H1 (cell line): ENCODE measurements at regions not wholly inside any gene's neighbourhood (a gene's known extent, or its start where the extent isn't known, plus 50 kb on each side); places are given as distances from the start of the nearest gene placed in this dataset.

Experiments used
- CTCF ChIA-PET: fragments of 300-600 bp; sonication (Branson Sonifier 250); formaldehyde crosslinking; loops from one replicate; lab custom pipeline; 2021; ENCODE audit not compliant: partially characterized antibody; lab: Charles Lee
- POLR2A ChIA-PET: fragments of 300-600 bp; sonication (Branson Sonifier 250); formaldehyde crosslinking; loops from one replicate; lab custom pipeline; 2021; ENCODE audit warnings: inconsistent platforms; ENCODE audit not compliant: partially characterized antibody; lab: Charles Lee
- DNase-seq, 2 experiments: peaks; one replicate each; pipeline versions ENCODE4 v3.0.0 to v3.0.0-alpha.2; 2010 to 2022; ENCODE audit warnings: low spot score in 2 of 2, low read depth in 1 of 2, mixed read lengths in 1 of 2
- FAIRE-seq: peaks from 2 replicates; lab custom pipeline; 2011; peaks lifted over from hg19 to GRCh38; lab: Jason Lieb, UNC
- H2AFZ ChIP-seq: 2 replicates; pipeline ENCODE4 v1.8.1; 2012; ENCODE audit warnings: low read length, inconsistent platforms
- H2AK5ac ChIP-seq: 2 replicates; pipeline ENCODE4 v1.6.1; 2013; ENCODE audit warnings: low read depth, low read length
- H2BK120ac ChIP-seq: replicated peaks from 2 replicates; pipeline ENCODE3; 2013; ENCODE audit warnings: low read depth, low read length, inconsistent platforms
- H2BK12ac ChIP-seq: 2 replicates; pipeline ENCODE4 v1.6.1; 2013; ENCODE audit warnings: low read depth, low read length
- H2BK15ac ChIP-seq: 2 replicates; pipeline ENCODE4 v1.6.1; 2013; ENCODE audit warnings: low read length
- H2BK20ac ChIP-seq: 2 replicates; pipeline ENCODE4 v1.6.1; 2013; ENCODE audit warnings: low read length
- H2BK5ac ChIP-seq: 2 replicates; pipeline ENCODE4 v1.6.1; 2013; ENCODE audit warnings: low read depth, low read length
- H3K14ac ChIP-seq: 2 replicates; pipeline ENCODE4 v1.6.1; 2013; ENCODE audit warnings: inconsistent platforms; ENCODE audit not compliant: insufficient read length
- H3K18ac ChIP-seq: 2 replicates; pipeline ENCODE4 v1.6.1; 2013; ENCODE audit warnings: low read length; ENCODE audit errors: extremely low read depth
- H3K23ac ChIP-seq: 2 replicates; pipeline ENCODE4 v1.6.1; 2013; ENCODE audit warnings: inconsistent platforms; ENCODE audit not compliant: insufficient read length
- H3K23me2 ChIP-seq: 2 replicates; pipeline ENCODE4 v1.6.1; 2013; ENCODE audit warnings: low read depth, low read length
- H3K27ac ChIP-seq: 2 replicates; pipeline ENCODE4 v1.6.1; 2011; ENCODE audit warnings: low read depth, low read length, inconsistent platforms
- H3K27me3 ChIP-seq, 4 experiments: replicated peaks in 1 of 4; 1 replicate in 1 of 4; 2 replicates in 3 of 4; pipeline versions ENCODE4 v1.6.1 to v1.8.1; 2011 to 2013; ENCODE audit warnings: low read length in 3 of 4, mild to moderate bottlenecking in 3 of 4, inconsistent platforms in 2 of 4, mixed read lengths in 2 of 4, moderate library complexity in 1 of 4; ENCODE audit not compliant: control insufficient read depth in 3 of 4, insufficient read depth in 3 of 4; ENCODE audit errors: extremely low read depth in 1 of 4
- H3K36me3 ChIP-seq, 4 experiments: 2 replicates each; pipeline versions ENCODE4 v1.6.1 to v1.8.1; 2011 to 2013; ENCODE audit warnings: mild to moderate bottlenecking in 4 of 4, low read length in 3 of 4, moderate library complexity in 2 of 4, control low read depth in 1 of 4, inconsistent platforms in 1 of 4; ENCODE audit not compliant: insufficient read depth in 4 of 4, control insufficient read depth in 2 of 4
- H3K4ac ChIP-seq: replicated peaks from 2 replicates; pipeline ENCODE3; 2013; ENCODE audit warnings: low read length, low read depth, mixed read lengths, inconsistent platforms; ENCODE audit not compliant: insufficient read length
- H3K4me1 ChIP-seq, 4 experiments: replicated peaks in 1 of 4; 1 replicate in 1 of 4; 2 replicates in 3 of 4; pipeline versions ENCODE4 v1.6.1 to v1.8.1; 2011 to 2013; ENCODE audit warnings: low read length in 3 of 4, inconsistent platforms in 2 of 4, mixed read lengths in 1 of 4; ENCODE audit not compliant: insufficient read depth in 4 of 4, control insufficient read depth in 3 of 4
- H3K4me2 ChIP-seq, 2 experiments: 2 replicates each; pipeline versions ENCODE4 v1.6.1 to v1.8.1; 2011 to 2013; ENCODE audit warnings: low read depth in 2 of 2, low read length in 2 of 2, control low read depth in 1 of 2, inconsistent platforms in 1 of 2, mild to moderate bottlenecking in 1 of 2; ENCODE audit not compliant: insufficient read depth in 1 of 2
- H3K4me3 ChIP-seq, 4 experiments: fragments of 200-600, 300-600 bp in 1 of 4; sonication (generic), shearing (Covaris generic), sonication (Bioruptor Twin) in 1 of 4; 2 replicates each; pipeline versions ENCODE4 v1.5.1 to v1.8.1; 2011 to 2016; ENCODE audit warnings: low read length in 4 of 4, low read depth in 3 of 4, control low read depth in 2 of 4, inconsistent platforms in 2 of 4, mild to moderate bottlenecking in 2 of 4, mixed read lengths in 1 of 4, moderate library complexity in 1 of 4; ENCODE audit not compliant: insufficient read depth in 2 of 4; ENCODE audit errors: extremely low read depth in 1 of 4
- H3K56ac ChIP-seq: replicated peaks from 2 replicates; pipeline ENCODE3; 2013; ENCODE audit warnings: low read depth, mild to moderate bottlenecking, mixed read lengths, low read length, inconsistent platforms; ENCODE audit not compliant: insufficient read length
- H3K79me1 ChIP-seq: 2 replicates; pipeline ENCODE4 v1.6.1; 2013; ENCODE audit warnings: low read depth, low read length, control low read depth
- H3K79me2 ChIP-seq, 2 experiments: 2 replicates each; pipeline versions ENCODE4 v1.6.1 to v1.8.1; 2012 to 2013; ENCODE audit warnings: low read length in 2 of 2, mild to moderate bottlenecking in 2 of 2, inconsistent platforms in 1 of 2; ENCODE audit not compliant: insufficient read depth in 2 of 2, control insufficient read depth in 1 of 2
- H3K9ac ChIP-seq, 4 experiments: replicated peaks in 1 of 4; 1 replicate in 1 of 4; 2 replicates in 3 of 4; pipeline versions ENCODE4 v1.6.1 to v1.8.1; 2011 to 2013; ENCODE audit warnings: low read depth in 3 of 4, low read length in 3 of 4, control low read depth in 2 of 4, mild to moderate bottlenecking in 2 of 4, moderate library complexity in 2 of 4, inconsistent platforms in 1 of 4; ENCODE audit errors: extremely low read depth in 1 of 4
- H3K9me3 ChIP-seq, 2 experiments: 2 replicates each; pipeline versions ENCODE4 v1.6.1 to v1.8.1; 2012 to 2013; ENCODE audit warnings: mild to moderate bottlenecking in 2 of 2, moderate library complexity in 2 of 2, control low read depth in 1 of 2, inconsistent platforms in 1 of 2, low read depth in 1 of 2, low read length in 1 of 2, mixed read lengths in 1 of 2; ENCODE audit not compliant: insufficient read depth in 2 of 2
- H4K20me1 ChIP-seq, 2 experiments: replicated peaks in 1 of 2; 2 replicates each; pipeline versions ENCODE3 to v1.8.1; 2011 to 2013; ENCODE audit warnings: inconsistent platforms in 2 of 2, low read length in 2 of 2, mild to moderate bottlenecking in 1 of 2; ENCODE audit not compliant: insufficient read depth in 2 of 2, control insufficient read depth in 1 of 2
- H4K5ac ChIP-seq: 2 replicates; pipeline ENCODE4 v1.6.1; 2013; ENCODE audit warnings: low read length, low read depth, mixed read lengths, inconsistent platforms; ENCODE audit not compliant: insufficient read length
- H4K8ac ChIP-seq: 2 replicates; pipeline ENCODE4 v1.8.0; 2013; ENCODE audit warnings: mild to moderate bottlenecking, moderate library complexity, low read length, inconsistent platforms; ENCODE audit not compliant: insufficient read depth; ENCODE audit errors: extremely low read depth
- H4K91ac ChIP-seq: replicated peaks from 2 replicates; pipeline ENCODE3; 2013; ENCODE audit warnings: low read length, mixed read lengths, inconsistent platforms; ENCODE audit not compliant: insufficient read length
- EZH2 ChIP-seq: fragments of 200-600 bp; sonication (generic); IDR thresholded peaks from 2 replicates; pipeline ENCODE4 v1.7.1; 2012; ENCODE audit warnings: low read depth, mild to moderate bottlenecking, moderate library complexity, low read length, inconsistent platforms; ENCODE audit not compliant: severe bottlenecking
- PHF8 ChIP-seq: fragments of 200-600 bp; sonication (generic); conservative IDR thresholded peaks from 2 replicates; pipeline ENCODE4 v1.7.1; 2012; ENCODE audit warnings: low read depth, mild to moderate bottlenecking, inconsistent platforms, low read length, moderate library complexity
- TCF12 ChIP-seq: IDR thresholded peaks from 2 replicates; pipeline ENCODE4 v1.6.1; 2011; ENCODE audit warnings: low read depth, mild to moderate bottlenecking, low read length
- USF2 ChIP-seq: IDR thresholded peaks from 2 replicates; pipeline ENCODE4 v1.6.1; 2011; ENCODE audit warnings: low read length, improper control_type of control experiment
- WGBS, 2 experiments: shearing (Covaris generic) in 1 of 2; methylation state at CpG; one replicate each; pipeline versions ENCODE4 v1.1.6 to v1.1.7; 2013 to 2015; ENCODE audit warnings: low lambda C conversion rate in 2 of 2, mixed read lengths in 2 of 2, inconsistent platforms in 1 of 2, low coverage in 1 of 2, missing lambda C conversion rate in 1 of 2; ENCODE audit not compliant: insufficient replicate concordance in 2 of 2, insufficient coverage in 1 of 2, insufficient read length in 1 of 2; ENCODE audit errors: extremely low coverage in 1 of 2, missing lambda C conversion rate in 1 of 2; 5-methylcytosine and 5-hydroxymethylcytosine counted together

- Histone ChIP-seq H3K23ac (no peak overlapping the region), H3K4ac (no peak overlapping the region), H3K4me1 (peaks cover 4 to 14% (median 10%) of the 10 kb centered on the region in 4 experiments; a peak in 5 of 7 replicates), H2BK15ac (no peak overlapping the region), H2BK120ac (no peak overlapping the region), H4K5ac (no peak overlapping the region), H3K27me3 (no peaks in the 10 kb centered on the region), H3K9ac (no peak overlapping the region), H2AFZ (no peak overlapping the region), H3K9me3 (peaks cover 22 to 24% of the 10 kb centered on the region in 2 experiments), H3K14ac (no peak overlapping the region), H2BK12ac (peak overlapping the region; percentile 22; the same call in 1 of the 2 replicates), H4K8ac (no peak overlapping the region), H3K27ac (no peak overlapping the region), H3K18ac (no peak overlapping the region), H3K23me2 (no peaks in the 10 kb centered on the region), H4K91ac (no peak overlapping the region), H3K79me2 (no peaks in the 10 kb centered on the region), H3K4me2 (no peak overlapping the region), H3K4me3 (no peak overlapping the region), H3K56ac (no peak overlapping the region), H4K20me1 (no peaks in the 10 kb centered on the region), H2AK5ac (no peak overlapping the region), H2BK5ac (no peak overlapping the region), H3K79me1 (no peaks in the 10 kb centered on the region), H3K36me3 (no peaks in the 10 kb centered on the region), H2BK20ac (peak overlapping the region; percentile 67)
- WGBS, 2 experiments, result 78% methylated on average over 2 of the region's 2 CpGs; no CpG with 5 or more reads in 1 of the 2 experiments
- TF ChIP-seq TCF12 (no peak), USF2 (no peak), PHF8 (no peak), EZH2 (no peak)
- no peak for DNase-seq
- ChIA-PET POLR2A (no interaction called here), CTCF (interaction anchor here (0.8 to 2.1 kb wide), 4 partner anchors 11 to 32 kb away, joined by 3 to 5 read pairs (median 4); no protein-coding TSS in a partner anchor)
- FAIRE-seq, result no peak
Measured at GRCh38 chr10:29163746-29164145, 125.1 kb upstream of the LYZL1 start.
